GM21825 (cell line): ENCODE measurements at regions not wholly inside any gene's neighbourhood (a gene's known extent, or its start where the extent isn't known, plus 50 kb on each side); places are given as distances from the start of the nearest gene placed in this dataset.
"Not testable (repeated sequence)": the region's sequence is repeated elsewhere in the genome, so short reads cannot be mapped to it uniquely, and the experiment has no call there.

Source experiments
- ATAC-seq: cut with Tn5 transposase; IDR thresholded peaks from one replicate; pipeline ENCODE4 v1.9.1; 2021; ENCODE audit warnings: mild to moderate bottlenecking, moderate library complexity; ENCODE audit not compliant: unreplicated experiment

- ATAC-seq: not testable (repeated sequence)
Observed at GRCh38 chr21:32823296-32823695, 51.7 kb upstream of the PAXBP1 start.

- no peak for ATAC-seq
Observed at GRCh38 chr21:32824950-32825349, 53.4 kb upstream of the PAXBP1 start.

GRCh38 chr21:32826329-32827167 is 55.0 kb upstream of the PAXBP1 start:
- no peak for ATAC-seq

GRCh38 chr21:32828908-32829307 is 57.4 kb upstream of the PAXBP1 start:
- no peak for ATAC-seq

GRCh38 chr21:32829504-32829903 is 57.9 kb upstream of the PAXBP1 start:
- no peak for ATAC-seq

- ATAC-seq: not testable (repeated sequence)
Observed at GRCh38 chr21:32831779-32832178, 60.2 kb upstream of the PAXBP1 start.

GRCh38 chr21:32834211-32834915 is 62.8 kb upstream of the PAXBP1 start:
- ATAC-seq: no peak

- ATAC-seq: no peak
Observed at GRCh38 chr21:32834916-32835235, 63.3 kb upstream of the PAXBP1 start.

- no peak for ATAC-seq
Observed at GRCh38 chr21:32842146-32842545, 70.6 kb upstream of the PAXBP1 start.

GRCh38 chr21:32843561-32843960 is 72.0 kb upstream of the PAXBP1 start:
- ATAC-seq: no peak

- ATAC-seq: no peak
Observed at GRCh38 chr21:32844076-32844475, 72.5 kb upstream of the PAXBP1 start.

- ATAC-seq: no peak
Observed at GRCh38 chr21:32844653-32845436, 73.3 kb upstream of the PAXBP1 start.

- ATAC-seq: no peak
Observed at GRCh38 chr21:32858628-32859027, 87.1 kb upstream of the PAXBP1 start.

- no peak for ATAC-seq
Observed at GRCh38 chr21:32860399-32860798, 88.8 kb upstream of the PAXBP1 start.

GRCh38 chr21:32861866-32862265 is 90.3 kb upstream of the PAXBP1 start:
- ATAC-seq: no peak

GRCh38 chr21:32867597-32867996 is 96.0 kb upstream of the PAXBP1 start:
- no peak for ATAC-seq

- ATAC-seq: no peak
Observed at GRCh38 chr21:32868631-32869454, 97.3 kb upstream of the PAXBP1 start.

- ATAC-seq: no peak
Observed at GRCh38 chr21:32869459-32869858, 97.9 kb upstream of the PAXBP1 start.

GRCh38 chr21:32876426-32876825 is 104.9 kb upstream of the PAXBP1 start:
- ATAC-seq: no peak

GRCh38 chr21:32877888-32878287 is 106.3 kb upstream of the PAXBP1 start:
- not testable (repeated sequence) for ATAC-seq

GRCh38 chr21:32878661-32879060 is 107.1 kb upstream of the PAXBP1 start:
- no peak for ATAC-seq
